Keratinocyte (primary cell): ENCODE measurements at regions not wholly inside any gene's neighbourhood (a gene's known extent, or its start where the extent isn't known, plus 50 kb on each side); places are given as distances from the start of the nearest gene placed in this dataset.

Source experiments
- EZH2 ChIP-seq: IDR thresholded peaks from one replicate; pipeline ENCODE4 v1.6.1; 2012; ENCODE audit warnings: inconsistent platforms, mild to moderate bottlenecking, low read length, moderate library complexity
- TF ChIP-seq, protein P1 (sequence below), 3 experiments: IDR thresholded peaks in 1 of 3; conservative IDR thresholded peaks in 1 of 3; optimal IDR thresholded peaks in 1 of 3; 2 replicates in 2 of 3; 3 replicates in 1 of 3; pipeline versions ENCODE3 to v1.5.1; 2011; ENCODE audit warnings: low read length in 3 of 3, mild to moderate bottlenecking in 3 of 3, moderate library complexity in 2 of 3, control low read depth in 1 of 3, inconsistent platforms in 1 of 3; ENCODE audit not compliant: insufficient read depth in 2 of 3; ENCODE audit errors: extremely low read depth in 1 of 3

DNA sequence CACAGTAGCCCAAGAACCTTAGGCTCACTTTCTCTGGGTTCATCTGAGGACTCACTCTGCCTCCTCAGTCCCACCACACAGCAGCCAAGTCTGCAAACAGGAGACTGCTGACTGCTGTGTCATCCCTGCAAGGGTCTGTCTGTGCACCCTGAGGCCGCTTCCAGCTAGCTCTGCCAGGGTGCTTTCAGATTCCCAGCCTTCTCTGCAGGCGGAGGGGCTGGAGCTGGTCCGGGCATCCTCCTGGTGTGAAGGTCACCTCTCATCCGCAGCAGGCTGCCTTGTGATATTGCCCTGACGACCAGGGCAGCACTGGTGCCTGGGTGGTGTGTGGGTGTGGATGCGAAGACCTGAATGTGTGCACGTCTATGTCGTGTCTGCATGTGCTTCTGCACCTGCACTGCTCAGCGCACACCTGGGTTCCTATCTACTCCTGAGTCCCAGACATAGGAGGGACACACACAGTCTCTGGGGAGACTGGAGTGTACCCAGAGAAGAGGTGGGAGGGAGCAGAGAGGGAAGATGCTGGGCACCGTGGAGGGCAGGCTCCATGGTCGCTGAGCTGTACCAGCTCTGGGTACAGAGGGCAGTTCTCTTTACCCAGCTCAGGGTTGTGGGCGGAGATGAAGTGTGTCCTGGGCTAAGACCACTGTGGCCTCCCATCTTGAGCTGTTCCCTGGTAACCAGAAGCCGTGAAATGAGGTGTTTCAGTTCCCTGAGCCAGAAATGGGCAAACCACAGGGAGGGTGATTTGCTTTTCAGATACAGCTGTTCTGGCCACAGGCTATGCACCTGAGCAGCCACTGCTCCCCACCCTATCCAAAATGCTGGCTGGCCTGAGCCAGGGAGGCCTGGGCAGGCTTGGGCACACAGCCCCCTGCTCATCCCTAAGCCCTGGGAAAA is 160.9 kb upstream of the CSF3R start:
- TF ChIP-seq, protein P1, sequence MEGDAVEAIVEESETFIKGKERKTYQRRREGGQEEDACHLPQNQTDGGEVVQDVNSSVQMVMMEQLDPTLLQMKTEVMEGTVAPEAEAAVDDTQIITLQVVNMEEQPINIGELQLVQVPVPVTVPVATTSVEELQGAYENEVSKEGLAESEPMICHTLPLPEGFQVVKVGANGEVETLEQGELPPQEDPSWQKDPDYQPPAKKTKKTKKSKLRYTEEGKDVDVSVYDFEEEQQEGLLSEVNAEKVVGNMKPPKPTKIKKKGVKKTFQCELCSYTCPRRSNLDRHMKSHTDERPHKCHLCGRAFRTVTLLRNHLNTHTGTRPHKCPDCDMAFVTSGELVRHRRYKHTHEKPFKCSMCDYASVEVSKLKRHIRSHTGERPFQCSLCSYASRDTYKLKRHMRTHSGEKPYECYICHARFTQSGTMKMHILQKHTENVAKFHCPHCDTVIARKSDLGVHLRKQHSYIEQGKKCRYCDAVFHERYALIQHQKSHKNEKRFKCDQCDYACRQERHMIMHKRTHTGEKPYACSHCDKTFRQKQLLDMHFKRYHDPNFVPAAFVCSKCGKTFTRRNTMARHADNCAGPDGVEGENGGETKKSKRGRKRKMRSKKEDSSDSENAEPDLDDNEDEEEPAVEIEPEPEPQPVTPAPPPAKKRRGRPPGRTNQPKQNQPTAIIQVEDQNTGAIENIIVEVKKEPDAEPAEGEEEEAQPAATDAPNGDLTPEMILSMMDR (optimal IDR thresholded peaks at IDR 0.05 in 1 of 3, IDR thresholded peaks at IDR 0.05 in 1 of 3, conservative IDR thresholded peaks at IDR 0.05 in 1 of 3; ENCODE audit: extremely low read depth in 1 of 3, insufficient read depth in 2 of 3, low read length in 3 of 3), result no peak
- TF ChIP-seq EZH2, result no peak
